Adrenal gland (tissue), 5 donors: ENCODE measurements at regions not wholly inside any gene's neighbourhood (a gene's known extent, or its start where the extent isn't known, plus 50 kb on each side); places are given as distances from the start of the nearest gene placed in this dataset.

Experiments
- POLR2A ChIP-seq, 2 donors: fragments of 450-650 bp; IDR thresholded peaks; one replicate each; pipeline ENCODE4 v1.6.1; 2017; ENCODE audit warnings: antibody characterized with exemption in 2 of 2, mild to moderate bottlenecking in 2 of 2, moderate library complexity in 1 of 2
- TF ChIP-seq, protein P1 (sequence below), 6 experiments: fragments of 450-650 bp in 4 of 6; fragments of 200-600 bp in 2 of 6; sonication (generic) in 1 of 6; IDR thresholded peaks; 1 replicate in 5 of 6; 2 replicates in 1 of 6; pipeline versions ENCODE4 v1.5.1 to v1.8.0; 2016 to 2021; ENCODE audit warnings: antibody characterized with exemption in 6 of 6, mild to moderate bottlenecking in 2 of 6, moderate library complexity in 1 of 6
- donor health status: DM: no; HTN: no; CAD: no.

DNA sequence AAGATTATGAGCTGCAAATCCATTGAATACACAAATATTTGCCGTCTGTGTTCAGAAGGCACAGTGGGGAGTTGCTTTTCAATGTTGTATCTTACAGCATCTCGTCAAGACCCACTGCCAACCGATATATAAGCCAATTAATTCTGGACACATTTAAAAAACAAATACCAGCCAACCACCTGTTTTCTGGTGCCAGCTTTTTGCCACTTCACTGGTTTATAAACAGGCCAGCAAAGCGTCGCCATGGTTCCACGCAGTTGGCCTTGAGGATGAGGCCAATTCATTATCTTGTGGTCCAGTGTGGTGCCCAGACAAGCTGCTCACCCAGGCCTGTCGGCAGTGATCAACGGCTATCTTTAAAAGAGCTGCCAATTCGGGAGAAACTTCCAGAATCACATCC is 321.0 kb downstream of the TCERG1L start:
- TF ChIP-seq, protein P1, sequence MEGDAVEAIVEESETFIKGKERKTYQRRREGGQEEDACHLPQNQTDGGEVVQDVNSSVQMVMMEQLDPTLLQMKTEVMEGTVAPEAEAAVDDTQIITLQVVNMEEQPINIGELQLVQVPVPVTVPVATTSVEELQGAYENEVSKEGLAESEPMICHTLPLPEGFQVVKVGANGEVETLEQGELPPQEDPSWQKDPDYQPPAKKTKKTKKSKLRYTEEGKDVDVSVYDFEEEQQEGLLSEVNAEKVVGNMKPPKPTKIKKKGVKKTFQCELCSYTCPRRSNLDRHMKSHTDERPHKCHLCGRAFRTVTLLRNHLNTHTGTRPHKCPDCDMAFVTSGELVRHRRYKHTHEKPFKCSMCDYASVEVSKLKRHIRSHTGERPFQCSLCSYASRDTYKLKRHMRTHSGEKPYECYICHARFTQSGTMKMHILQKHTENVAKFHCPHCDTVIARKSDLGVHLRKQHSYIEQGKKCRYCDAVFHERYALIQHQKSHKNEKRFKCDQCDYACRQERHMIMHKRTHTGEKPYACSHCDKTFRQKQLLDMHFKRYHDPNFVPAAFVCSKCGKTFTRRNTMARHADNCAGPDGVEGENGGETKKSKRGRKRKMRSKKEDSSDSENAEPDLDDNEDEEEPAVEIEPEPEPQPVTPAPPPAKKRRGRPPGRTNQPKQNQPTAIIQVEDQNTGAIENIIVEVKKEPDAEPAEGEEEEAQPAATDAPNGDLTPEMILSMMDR (IDR thresholded peaks at IDR 0.05), result no peak
- no peak for TF ChIP-seq POLR2A (IDR thresholded peaks at IDR 0.05)
